Esophagus squamous epithelium (tissue), 4 donors: ENCODE measurements at regions not wholly inside any gene's neighbourhood (a gene's known extent, or its start where the extent isn't known, plus 50 kb on each side); places are given as distances from the start of the nearest gene placed in this dataset.

Experiments used
- POLR2A ChIP-seq, 4 donors: fragments of 450-650 bp; IDR thresholded peaks; one replicate each; pipeline ENCODE4 v1.6.1; 2017; ENCODE audit warnings: antibody characterized with exemption in 4 of 4, mild to moderate bottlenecking in 4 of 4, moderate library complexity in 3 of 4
- TF ChIP-seq, protein P1 (sequence below), 6 experiments: fragments of 450-650 bp in 4 of 6; fragments of 200-600 bp in 2 of 6; sonication (generic) in 2 of 6; IDR thresholded peaks; one replicate each; pipeline ENCODE4 v1.5.1; 2016 to 2019; ENCODE audit warnings: antibody characterized with exemption in 6 of 6, mild to moderate bottlenecking in 4 of 6, moderate library complexity in 4 of 6

GRCh38 chr1:234970401-234970730 is 158.3 kb downstream of the TOMM20 start:
- TF ChIP-seq, protein P1, sequence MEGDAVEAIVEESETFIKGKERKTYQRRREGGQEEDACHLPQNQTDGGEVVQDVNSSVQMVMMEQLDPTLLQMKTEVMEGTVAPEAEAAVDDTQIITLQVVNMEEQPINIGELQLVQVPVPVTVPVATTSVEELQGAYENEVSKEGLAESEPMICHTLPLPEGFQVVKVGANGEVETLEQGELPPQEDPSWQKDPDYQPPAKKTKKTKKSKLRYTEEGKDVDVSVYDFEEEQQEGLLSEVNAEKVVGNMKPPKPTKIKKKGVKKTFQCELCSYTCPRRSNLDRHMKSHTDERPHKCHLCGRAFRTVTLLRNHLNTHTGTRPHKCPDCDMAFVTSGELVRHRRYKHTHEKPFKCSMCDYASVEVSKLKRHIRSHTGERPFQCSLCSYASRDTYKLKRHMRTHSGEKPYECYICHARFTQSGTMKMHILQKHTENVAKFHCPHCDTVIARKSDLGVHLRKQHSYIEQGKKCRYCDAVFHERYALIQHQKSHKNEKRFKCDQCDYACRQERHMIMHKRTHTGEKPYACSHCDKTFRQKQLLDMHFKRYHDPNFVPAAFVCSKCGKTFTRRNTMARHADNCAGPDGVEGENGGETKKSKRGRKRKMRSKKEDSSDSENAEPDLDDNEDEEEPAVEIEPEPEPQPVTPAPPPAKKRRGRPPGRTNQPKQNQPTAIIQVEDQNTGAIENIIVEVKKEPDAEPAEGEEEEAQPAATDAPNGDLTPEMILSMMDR (IDR thresholded peaks at IDR 0.05) = no peak
- TF ChIP-seq POLR2A (IDR thresholded peaks at IDR 0.05) = no peak
